MCF 10A (cell line): ENCODE measurements at regions not wholly inside any gene's neighbourhood (a gene's known extent, or its start where the extent isn't known, plus 50 kb on each side); places are given as distances from the start of the nearest gene placed in this dataset.

Experiments used
- BruUV-seq: library from RNA; stranded (reverse); fragments of 400-500 nt; replicated peaks from 2 replicates; lab custom pipeline; 2021; lab: Mats Ljungman, UMichigan
- CTCF ChIA-PET: fragments of 300-600 bp; sonication (Branson Sonifier 250); formaldehyde crosslinking; extraction: SDS; loops from one replicate; lab custom pipeline; 2021; ENCODE audit warnings: antibody characterized with exemption, inconsistent platforms; lab: Yijun Ruan, JAX
- POLR2A ChIA-PET: fragments of 300-600, 350-650 bp; sonication (Branson Sonifier 250); formaldehyde crosslinking; extraction: SDS; loops from one replicate; lab custom pipeline; 2020; ENCODE audit warnings: antibody characterized with exemption, inconsistent platforms; lab: Yijun Ruan, JAX
- DNase-seq: peaks from one replicate; pipeline ENCODE4 v3.0.0-alpha.2; 2018; ENCODE audit not compliant: unreplicated experiment
- H3K27ac Mint-ChIP-seq: one replicate; pipeline ENCODE4 v1.8.0; 2022; ENCODE audit warnings: mild to moderate bottlenecking, low read depth, mixed read lengths; ENCODE audit not compliant: unreplicated experiment
- H3K27me3 Mint-ChIP-seq: one replicate; pipeline ENCODE4 v1.8.0; 2022; ENCODE audit warnings: mixed read lengths; ENCODE audit not compliant: insufficient read depth, unreplicated experiment
- H3K36me3 Mint-ChIP-seq: one replicate; pipeline ENCODE4 v1.8.0; 2022; ENCODE audit warnings: mild to moderate bottlenecking, moderate library complexity, mixed read lengths; ENCODE audit not compliant: insufficient read depth, unreplicated experiment
- H3K4me1 Mint-ChIP-seq: one replicate; pipeline ENCODE4 v1.8.0; 2022; ENCODE audit warnings: mixed read lengths; ENCODE audit not compliant: insufficient read depth, unreplicated experiment
- H3K4me3 Mint-ChIP-seq: one replicate; pipeline ENCODE4 v1.8.0; 2022; ENCODE audit warnings: mild to moderate bottlenecking, moderate library complexity, mixed read lengths; ENCODE audit not compliant: unreplicated experiment
- H3K9me3 Mint-ChIP-seq: one replicate; pipeline ENCODE4 v1.8.0; 2022; ENCODE audit warnings: mixed read lengths; ENCODE audit not compliant: unreplicated experiment
- intact Hi-C: fragments of 100-400 bp; cut with micrococcal nuclease; formaldehyde crosslinking; loops from 2 replicates; pipeline ENCODE4 v1.14.1; 2022
- TF ChIP-seq, protein P1 (sequence below): fragments of 200-600 bp; IDR thresholded peaks from one replicate; pipeline ENCODE4 v1.8.0; 2022; ENCODE audit warnings: antibody characterized with exemption, mild to moderate bottlenecking; ENCODE audit not compliant: unreplicated experiment

GRCh38 chr10:43700306-43700705 lies 51.6 kb upstream of the ZNF32 start:
- intact Hi-C loops = no loop called here
- Mint-ChIP-seq H3K9me3 (no peaks in the 10 kb centered on the region), H3K36me3 (no peaks in the 10 kb centered on the region), H3K27ac (no peak overlapping the region), H3K4me1 (no peaks in the 10 kb centered on the region), H3K4me3 (no peak overlapping the region), H3K27me3 (no peaks in the 10 kb centered on the region)
- CTCF ChIA-PET = no interaction called here
- POLR2A ChIA-PET = no interaction called here
- TF ChIP-seq, protein P1, sequence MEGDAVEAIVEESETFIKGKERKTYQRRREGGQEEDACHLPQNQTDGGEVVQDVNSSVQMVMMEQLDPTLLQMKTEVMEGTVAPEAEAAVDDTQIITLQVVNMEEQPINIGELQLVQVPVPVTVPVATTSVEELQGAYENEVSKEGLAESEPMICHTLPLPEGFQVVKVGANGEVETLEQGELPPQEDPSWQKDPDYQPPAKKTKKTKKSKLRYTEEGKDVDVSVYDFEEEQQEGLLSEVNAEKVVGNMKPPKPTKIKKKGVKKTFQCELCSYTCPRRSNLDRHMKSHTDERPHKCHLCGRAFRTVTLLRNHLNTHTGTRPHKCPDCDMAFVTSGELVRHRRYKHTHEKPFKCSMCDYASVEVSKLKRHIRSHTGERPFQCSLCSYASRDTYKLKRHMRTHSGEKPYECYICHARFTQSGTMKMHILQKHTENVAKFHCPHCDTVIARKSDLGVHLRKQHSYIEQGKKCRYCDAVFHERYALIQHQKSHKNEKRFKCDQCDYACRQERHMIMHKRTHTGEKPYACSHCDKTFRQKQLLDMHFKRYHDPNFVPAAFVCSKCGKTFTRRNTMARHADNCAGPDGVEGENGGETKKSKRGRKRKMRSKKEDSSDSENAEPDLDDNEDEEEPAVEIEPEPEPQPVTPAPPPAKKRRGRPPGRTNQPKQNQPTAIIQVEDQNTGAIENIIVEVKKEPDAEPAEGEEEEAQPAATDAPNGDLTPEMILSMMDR = no peak
- DNase-seq = no peak
- no TSS peak for BruUV-seq

- POLR2A ChIA-PET = no interaction called here
- CTCF ChIA-PET = no interaction called here
- Mint-ChIP-seq H3K4me1 (no peaks in the 10 kb centered on the region), H3K27ac (no peak overlapping the region), H3K27me3 (no peaks in the 10 kb centered on the region), H3K4me3 (no peak overlapping the region), H3K36me3 (no peaks in the 10 kb centered on the region), H3K9me3 (no peaks in the 10 kb centered on the region)
- no peak for DNase-seq
- BruUV-seq = no TSS peak
- TF ChIP-seq, protein P1 = no peak
- intact Hi-C loops = no loop called here
Observed at GRCh38 chr10:43699516-43699915, 50.8 kb upstream of the ZNF32 start.
